ENCODE measurements at regions not wholly inside any gene's neighbourhood (a gene's known extent, or its start where the extent isn't known, plus 50 kb on each side); places are given as distances from the start of the nearest gene placed in this dataset.

DNA sequence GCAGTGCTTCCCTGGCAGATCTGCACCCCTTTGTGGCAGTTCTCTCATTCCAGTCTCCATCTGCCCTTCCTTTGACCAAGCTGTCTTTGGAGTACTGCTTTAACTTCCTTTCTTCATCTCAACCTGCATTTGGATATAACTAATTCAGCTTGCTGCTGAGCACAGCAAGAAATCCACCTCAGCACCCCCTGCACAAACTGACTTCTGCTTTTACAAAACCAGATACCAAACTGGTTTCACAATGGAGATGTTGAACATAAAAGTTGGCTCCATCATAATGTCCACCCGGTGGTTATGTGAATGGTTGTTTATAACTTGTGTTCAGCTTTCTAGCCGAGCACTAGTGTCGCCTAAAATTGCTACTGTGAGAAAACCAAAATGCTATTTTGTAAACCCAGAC lies 341.1 kb upstream of the SEMA6D start:
- TF ChIP-seq RAD21 (IDR thresholded peaks at IDR 0.05; ENCODE audit: low read depth): no peak
- TF ChIP-seq TAF1 (IDR thresholded peaks at IDR 0.05; ENCODE audit: low read depth): no peak
- TF ChIP-seq MAX (IDR thresholded peaks at IDR 0.05): no peak
- no peak for TF ChIP-seq YY1 (IDR thresholded peaks at IDR 0.05; ENCODE audit: low read depth)
